Testis (tissue), 2 donors: ENCODE measurements at regions not wholly inside any gene's neighbourhood (a gene's known extent, or its start where the extent isn't known, plus 50 kb on each side); places are given as distances from the start of the nearest gene placed in this dataset.

Source experiments
- POLR2A ChIP-seq: fragments of 450-650 bp; IDR thresholded peaks from one replicate; pipeline ENCODE4 v1.6.1; 2017; ENCODE audit warnings: antibody characterized with exemption, mild to moderate bottlenecking, moderate library complexity
- TF ChIP-seq, protein P1 (sequence below), 3 experiments: fragments of 450-650 bp in 2 of 3; fragments of 200-600 bp in 1 of 3; sonication (generic) in 1 of 3; IDR thresholded peaks; one replicate each; pipeline ENCODE4 v1.5.1; 2016 to 2019; ENCODE audit warnings: antibody characterized with exemption in 3 of 3, mild to moderate bottlenecking in 2 of 3, moderate library complexity in 1 of 3

DNA sequence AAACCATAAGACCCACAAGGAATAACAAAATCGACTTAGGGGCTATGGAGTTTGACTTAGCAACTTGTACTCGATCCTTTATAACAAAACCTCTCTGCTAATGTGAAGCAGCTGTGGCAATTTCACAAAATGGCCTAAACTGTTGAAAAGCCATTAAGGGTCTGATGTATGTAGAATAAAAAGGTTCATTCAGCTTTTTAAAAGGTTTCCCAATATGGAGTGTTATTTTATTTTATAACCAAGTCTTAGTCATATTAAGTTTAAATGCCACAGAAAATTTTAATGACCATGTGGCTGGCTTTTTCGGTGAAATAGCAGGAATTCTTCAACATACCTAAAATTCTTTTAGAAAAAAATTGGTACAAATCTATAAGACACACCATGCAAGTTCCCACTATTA is 291.8 kb upstream of the HAND2 start:
- TF ChIP-seq POLR2A, result no peak
- TF ChIP-seq, protein P1, sequence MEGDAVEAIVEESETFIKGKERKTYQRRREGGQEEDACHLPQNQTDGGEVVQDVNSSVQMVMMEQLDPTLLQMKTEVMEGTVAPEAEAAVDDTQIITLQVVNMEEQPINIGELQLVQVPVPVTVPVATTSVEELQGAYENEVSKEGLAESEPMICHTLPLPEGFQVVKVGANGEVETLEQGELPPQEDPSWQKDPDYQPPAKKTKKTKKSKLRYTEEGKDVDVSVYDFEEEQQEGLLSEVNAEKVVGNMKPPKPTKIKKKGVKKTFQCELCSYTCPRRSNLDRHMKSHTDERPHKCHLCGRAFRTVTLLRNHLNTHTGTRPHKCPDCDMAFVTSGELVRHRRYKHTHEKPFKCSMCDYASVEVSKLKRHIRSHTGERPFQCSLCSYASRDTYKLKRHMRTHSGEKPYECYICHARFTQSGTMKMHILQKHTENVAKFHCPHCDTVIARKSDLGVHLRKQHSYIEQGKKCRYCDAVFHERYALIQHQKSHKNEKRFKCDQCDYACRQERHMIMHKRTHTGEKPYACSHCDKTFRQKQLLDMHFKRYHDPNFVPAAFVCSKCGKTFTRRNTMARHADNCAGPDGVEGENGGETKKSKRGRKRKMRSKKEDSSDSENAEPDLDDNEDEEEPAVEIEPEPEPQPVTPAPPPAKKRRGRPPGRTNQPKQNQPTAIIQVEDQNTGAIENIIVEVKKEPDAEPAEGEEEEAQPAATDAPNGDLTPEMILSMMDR (IDR thresholded peaks at IDR 0.05), result no peak
